IMR-90 (cell line): ENCODE measurements at regions not wholly inside any gene's neighbourhood (a gene's known extent, or its start where the extent isn't known, plus 50 kb on each side); places are given as distances from the start of the nearest gene placed in this dataset.
A peak's percentile ranks its signal among the peaks of the same experiment; 100 is the strongest.

Source experiments
- ATAC-seq: fragments of 200-7000 bp; cut with Tn5 transposase; 2 replicates; pipeline ENCODE4 v1.9.1; 2020; ENCODE audit warnings: low read depth, mild to moderate bottlenecking, moderate library complexity
- BruUV-seq: library from RNA; stranded (reverse); fragments of 400-500 nt; replicated peaks from 2 replicates; lab custom pipeline; 2021; lab: Mats Ljungman, UMichigan
- CTCF ChIA-PET: fragments of 300-600 bp; formaldehyde crosslinking; extraction: SDS; loops from one replicate; lab custom pipeline; 2021; ENCODE audit warnings: antibody characterized with exemption; lab: Yijun Ruan, JAX
- POLR2A ChIA-PET: fragments of 300-600 bp; sonication (Branson Sonifier 250); formaldehyde crosslinking; loops from one replicate; lab custom pipeline; 2022; ENCODE audit warnings: antibody characterized with exemption; ENCODE audit not compliant: unreplicated experiment; lab: Charles Lee
- DNase-seq: peaks from one replicate; pipeline ENCODE4 v3.0.0; 2013
- H2AFZ ChIP-seq: replicated peaks from 2 replicates; pipeline ENCODE3; 2013; ENCODE audit warnings: low read length, mild to moderate bottlenecking; ENCODE audit not compliant: poor library complexity
- H2AK5ac ChIP-seq: 2 replicates; pipeline ENCODE4 v1.6.1; 2013; ENCODE audit warnings: low read depth, low read length, inconsistent platforms
- H2AK9ac ChIP-seq: replicated peaks from 2 replicates; pipeline ENCODE3; 2013; ENCODE audit warnings: mild to moderate bottlenecking, low read depth, low read length, moderate library complexity; ENCODE audit not compliant: poor library complexity
- H2BK120ac ChIP-seq: 2 replicates; pipeline ENCODE4 v1.6.1; 2013; ENCODE audit warnings: low read depth, low read length, inconsistent platforms
- H2BK15ac ChIP-seq: 3 replicates; pipeline ENCODE4 v1.6.1; 2013; ENCODE audit warnings: low read depth, low read length, inconsistent platforms
- H2BK20ac ChIP-seq: 2 replicates; pipeline ENCODE4 v1.6.1; 2013; ENCODE audit warnings: low read depth, mild to moderate bottlenecking, inconsistent platforms, low read length, moderate library complexity
- H2BK5ac ChIP-seq: 2 replicates; pipeline ENCODE4 v1.6.1; 2013; ENCODE audit warnings: mild to moderate bottlenecking, low read depth, low read length, inconsistent platforms; ENCODE audit not compliant: poor library complexity, severe bottlenecking
- H3K14ac ChIP-seq: replicated peaks from 2 replicates; pipeline ENCODE4 v1.6.1; 2013; ENCODE audit warnings: low read depth, low read length, inconsistent platforms
- H3K18ac ChIP-seq: 2 replicates; pipeline ENCODE4 v1.6.1; 2013; ENCODE audit warnings: low read depth, low read length, control low read depth
- H3K23ac ChIP-seq: 2 replicates; pipeline ENCODE4 v1.6.1; 2013; ENCODE audit warnings: low read depth, low read length, inconsistent platforms
- H3K27ac ChIP-seq: 2 replicates; pipeline ENCODE4 v1.5.1; 2013; ENCODE audit warnings: mild to moderate bottlenecking, control low read depth, low read length; ENCODE audit not compliant: insufficient read depth
- H3K27me3 ChIP-seq: 2 replicates; pipeline ENCODE4 v1.6.1; 2013; ENCODE audit warnings: low read length; ENCODE audit not compliant: control insufficient read depth, insufficient read depth
- H3K36me3 ChIP-seq: 2 replicates; pipeline ENCODE4 v1.6.1; 2013; ENCODE audit warnings: low read length, mixed read lengths; ENCODE audit not compliant: control insufficient read depth, insufficient read depth
- H3K4ac ChIP-seq: 2 replicates; pipeline ENCODE4 v1.6.1; 2013; ENCODE audit warnings: low read depth, low read length, inconsistent platforms
- H3K4me1 ChIP-seq: 2 replicates; pipeline ENCODE4 v1.6.1; 2013; ENCODE audit warnings: low read length, mixed read lengths; ENCODE audit not compliant: control insufficient read depth, insufficient read depth
- H3K4me2 ChIP-seq: 2 replicates; pipeline ENCODE4 v1.6.1; 2013; ENCODE audit warnings: low read depth, mild to moderate bottlenecking, control low read depth, low read length, moderate library complexity
- H3K4me3 ChIP-seq: 2 replicates; pipeline ENCODE4 v1.5.1; 2013; ENCODE audit warnings: low read depth, mild to moderate bottlenecking, control low read depth, low read length, moderate library complexity; ENCODE audit not compliant: insufficient read depth
- H3K56ac ChIP-seq: 2 replicates; pipeline ENCODE4 v1.6.1; 2013; ENCODE audit warnings: low read length, inconsistent platforms; ENCODE audit not compliant: insufficient read depth; ENCODE audit errors: extremely low read depth
- H3K79me1 ChIP-seq, 2 experiments: 2 replicates each; pipeline ENCODE4 v1.6.1; 2013; ENCODE audit warnings: low read length in 2 of 2, inconsistent platforms in 1 of 2, low read depth in 1 of 2
- H3K9ac ChIP-seq: 2 replicates; pipeline ENCODE4 v1.6.1; 2013; ENCODE audit warnings: low read depth, low read length, control low read depth
- H3K9me1 ChIP-seq: 2 replicates; pipeline ENCODE4 v1.6.1; 2013; ENCODE audit warnings: low read length, inconsistent platforms; ENCODE audit not compliant: insufficient read depth
- H3K9me3 ChIP-seq: 2 replicates; pipeline ENCODE4 v1.6.1; 2013; ENCODE audit warnings: low read length; ENCODE audit not compliant: control insufficient read depth, insufficient read depth
- H4K20me1 ChIP-seq: 2 replicates; pipeline ENCODE4 v1.6.1; 2013; ENCODE audit warnings: low read length, inconsistent platforms; ENCODE audit not compliant: insufficient read depth
- H4K5ac ChIP-seq: 2 replicates; pipeline ENCODE4 v1.6.1; 2013; ENCODE audit warnings: mild to moderate bottlenecking, low read depth, low read length, control low read depth
- H4K8ac ChIP-seq, 2 experiments: 2 replicates each; pipeline ENCODE4 v1.6.1; 2013; ENCODE audit warnings: low read depth in 2 of 2, low read length in 2 of 2, control low read depth in 1 of 2, inconsistent platforms in 1 of 2
- H4K91ac ChIP-seq: 2 replicates; pipeline ENCODE4 v1.6.1; 2013; ENCODE audit warnings: low read depth, low read length, inconsistent platforms; ENCODE audit not compliant: insufficient read depth
- BHLHE40 ChIP-seq: fragments of 150-350 bp; IDR thresholded peaks from 2 replicates; pipeline ENCODE4 v1.6.1; 2016; ENCODE audit warnings: mild to moderate bottlenecking, low read depth, low read length
- CHD1 ChIP-seq: IDR thresholded peaks from 2 replicates; pipeline ENCODE4 v1.6.1; 2012; ENCODE audit warnings: low read depth, low read length, improper control_type of control experiment
- MAFK ChIP-seq: IDR thresholded peaks from 2 replicates; pipeline ENCODE4 v1.6.1; 2012; ENCODE audit warnings: low read depth, low read length, improper control_type of control experiment
- MXI1 ChIP-seq: IDR thresholded peaks from 2 replicates; pipeline ENCODE4 v1.6.1; 2012; ENCODE audit warnings: low read depth, mild to moderate bottlenecking, low read length, moderate library complexity, borderline replicate concordance
- NFE2L2 ChIP-seq: fragments of 150-350 bp; IDR thresholded peaks from 2 replicates; pipeline ENCODE4 v1.6.1; 2016; ENCODE audit warnings: low read depth, mild to moderate bottlenecking, low read length
- POLR2A ChIP-seq: IDR thresholded peaks from 2 replicates; pipeline ENCODE4 v1.6.1; 2012; ENCODE audit warnings: mild to moderate bottlenecking, low read depth, low read length
- RAD21 ChIP-seq: IDR thresholded peaks from 2 replicates; pipeline ENCODE4 v1.6.1; 2012; ENCODE audit warnings: low read length, improper control_type of control experiment
- RFX5 ChIP-seq: IDR thresholded peaks from 2 replicates; pipeline ENCODE4 v1.8.0; 2012; ENCODE audit warnings: low read depth, mild to moderate bottlenecking, low read length, moderate library complexity
- SMC3 ChIP-seq: fragments of 150-350 bp; IDR thresholded peaks from 2 replicates; pipeline ENCODE4 v1.6.1; 2016; ENCODE audit warnings: low read depth, mild to moderate bottlenecking, antibody characterized with exemption, low read length, moderate library complexity
- WGBS, 2 experiments: methylation state at CpG; one replicate each; pipeline versions ENCODE4 v1.1.5 to v1.1.7; 2013; ENCODE audit warnings: missing lambda C conversion rate in 2 of 2; ENCODE audit not compliant: insufficient read length in 1 of 2; ENCODE audit errors: extremely low coverage in 2 of 2; 5-methylcytosine and 5-hydroxymethylcytosine counted together
- dilution Hi-C: fragments of 300-500 bp; cut with HindIII; formaldehyde crosslinking; loops from one replicate; pipeline ENCODE4 v1.14.3; 2018; ENCODE audit warnings: low sequenced_read_pairs; ENCODE audit not compliant: unreplicated experiment
- in situ Hi-C: fragments of 300-500 bp; cut with MboI; formaldehyde crosslinking; loops from 3 replicates; pipeline ENCODE4 v1.14.3; 2019; ENCODE audit warnings: low sequenced_read_pairs, inconsistent platforms, mixed read lengths
- intact Hi-C: fragments of 100-400 bp; cut with micrococcal nuclease; formaldehyde crosslinking; loops from 2 replicates; pipeline ENCODE4 v1.10.0; 2022
- TF ChIP-seq, protein P1 (sequence below): conservative IDR thresholded peaks from 2 replicates; pipeline ENCODE4 v1.5.1; 2012; ENCODE audit warnings: mild to moderate bottlenecking, low read depth, low read length, improper control_type of control experiment

DNA sequence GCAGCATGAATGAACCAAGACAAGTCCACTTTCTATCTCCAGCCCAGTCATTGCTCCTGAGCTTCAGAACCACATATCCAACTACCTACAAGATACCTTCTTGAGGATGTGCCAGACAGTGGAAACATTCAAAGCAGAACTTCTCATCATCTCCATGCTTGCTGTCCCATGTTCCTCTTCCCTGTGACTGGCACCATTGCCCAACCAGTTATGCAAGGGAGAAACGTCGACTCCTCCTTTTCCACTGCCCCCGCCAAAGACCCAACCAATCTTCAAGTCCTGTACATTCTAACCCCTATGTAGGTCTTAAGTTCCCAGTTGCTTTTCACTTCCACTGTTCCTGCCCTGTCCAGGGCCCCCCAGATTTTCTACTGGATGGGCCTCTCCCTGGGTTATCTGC lies 225.7 kb downstream of the RPS24 start:
- ATAC-seq (no peak), DNase-seq (no peak)
- POLR2A ChIA-PET = no interaction called here
- Histone ChIP-seq H4K8ac (peak overlapping the region in 1 of 2 experiments; percentile 36; a peak in 1 of 4 replicates), H3K79me1 (peaks cover 0 to 20% of the 10 kb centered on the region in 2 experiments; a peak in 1 of 4 replicates), H4K91ac (peak overlapping the region; percentile 76), H4K20me1 (no peaks in the 10 kb centered on the region), H2AFZ (no peak overlapping the region), H2BK20ac (peak overlapping the region; percentile 84), H3K4ac (peak overlapping the region; percentile 67), H2AK9ac (no peak overlapping the region), H3K56ac (no peak overlapping the region), H3K4me2 (no peak overlapping the region), H3K14ac (no peak overlapping the region; the same call in 1 of the 2 replicates), H2BK5ac (peak overlapping the region; percentile 33), H3K4me3 (no peak overlapping the region), H2BK15ac (peak overlapping the region; percentile 86; the same call in 2 of the 3 replicates), H2BK120ac (peak overlapping the region; percentile 98), H3K9me3 (no peaks in the 10 kb centered on the region), H3K18ac (no peak overlapping the region), H3K27me3 (no peaks in the 10 kb centered on the region), H2AK5ac (peak overlapping the region; percentile 77; the same call in 1 of the 2 replicates), H3K23ac (no peak overlapping the region), H3K4me1 (peaks cover 27% of the 10 kb centered on the region), H3K36me3 (no peaks in the 10 kb centered on the region), H4K5ac (no peak overlapping the region; the same call in 1 of the 2 replicates), H3K9ac (no peak overlapping the region), H3K9me1 (peaks cover 35% of the 10 kb centered on the region), H3K27ac (no peak overlapping the region)
- in situ Hi-C loops = no loop called here
- 100% methylated on average over 2 of the region's 3 CpGs; no CpG with 5 or more reads in 1 of the 2 experiments for WGBS, 2 experiments
- TF ChIP-seq SMC3 = no peak
- TF ChIP-seq RAD21 = no peak
- no peak for TF ChIP-seq CHD1
- no peak for TF ChIP-seq RFX5
- TF ChIP-seq MAFK = no peak
- no peak for TF ChIP-seq BHLHE40
- no peak for TF ChIP-seq NFE2L2
- TF ChIP-seq, protein P1, sequence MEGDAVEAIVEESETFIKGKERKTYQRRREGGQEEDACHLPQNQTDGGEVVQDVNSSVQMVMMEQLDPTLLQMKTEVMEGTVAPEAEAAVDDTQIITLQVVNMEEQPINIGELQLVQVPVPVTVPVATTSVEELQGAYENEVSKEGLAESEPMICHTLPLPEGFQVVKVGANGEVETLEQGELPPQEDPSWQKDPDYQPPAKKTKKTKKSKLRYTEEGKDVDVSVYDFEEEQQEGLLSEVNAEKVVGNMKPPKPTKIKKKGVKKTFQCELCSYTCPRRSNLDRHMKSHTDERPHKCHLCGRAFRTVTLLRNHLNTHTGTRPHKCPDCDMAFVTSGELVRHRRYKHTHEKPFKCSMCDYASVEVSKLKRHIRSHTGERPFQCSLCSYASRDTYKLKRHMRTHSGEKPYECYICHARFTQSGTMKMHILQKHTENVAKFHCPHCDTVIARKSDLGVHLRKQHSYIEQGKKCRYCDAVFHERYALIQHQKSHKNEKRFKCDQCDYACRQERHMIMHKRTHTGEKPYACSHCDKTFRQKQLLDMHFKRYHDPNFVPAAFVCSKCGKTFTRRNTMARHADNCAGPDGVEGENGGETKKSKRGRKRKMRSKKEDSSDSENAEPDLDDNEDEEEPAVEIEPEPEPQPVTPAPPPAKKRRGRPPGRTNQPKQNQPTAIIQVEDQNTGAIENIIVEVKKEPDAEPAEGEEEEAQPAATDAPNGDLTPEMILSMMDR = no peak
- no peak for TF ChIP-seq MXI1
- TF ChIP-seq POLR2A = no peak
- dilution Hi-C loops = no loop called here
- BruUV-seq = no TSS peak
- intact Hi-C loops = no loop called here
- CTCF ChIA-PET = no interaction called here
